ENCODE measurements at regions not wholly inside any gene's neighbourhood (a gene's known extent, or its start where the extent isn't known, plus 50 kb on each side); places are given as distances from the start of the nearest gene placed in this dataset.

DNA sequence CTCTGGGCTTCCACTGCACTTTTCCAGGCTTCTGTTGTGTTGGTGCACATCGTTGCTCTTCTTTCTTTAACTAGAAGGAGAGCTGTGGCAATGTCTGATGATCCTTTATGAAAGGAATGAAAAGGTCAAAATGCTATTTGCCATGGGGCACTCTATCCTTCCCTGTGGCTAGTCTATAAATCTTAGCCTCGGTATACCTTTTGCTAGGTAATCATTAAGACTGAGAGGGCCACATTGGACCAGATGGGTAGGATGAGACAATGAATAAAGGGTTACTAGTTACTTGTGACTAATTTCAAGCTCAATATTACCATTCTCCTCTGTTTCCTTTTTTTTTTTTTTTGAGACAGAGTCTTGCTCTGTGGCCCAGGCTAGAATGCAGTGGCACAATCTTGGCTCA lies 89.4 kb upstream of the C1orf87 start:
- TF ChIP-seq POLR2AphosphoS5 (IDR thresholded peaks at IDR 0.05; ENCODE audit: borderline replicate concordance, low read depth, low read length) (no peak), EZH2 (IDR thresholded peaks at IDR 0.05) (no peak), FOXP2 (optimal IDR thresholded peaks at IDR 0.05; ENCODE audit: control extremely low read depth, extremely low read length, insufficient read depth) (no peak)

Data from SK-N-MC (cell line).